ENCODE measurements at regions not wholly inside any gene's neighbourhood (a gene's known extent, or its start where the extent isn't known, plus 50 kb on each side); places are given as distances from the start of the nearest gene placed in this dataset.

- no peaks in the 10 kb centered on the region for H3K79me1 ChIP-seq (ENCODE audit: insufficient read depth, low read depth, low read length, poor library complexity, severe bottlenecking)
- Mint-ChIP-seq H3K36me3 (ENCODE audit: insufficient read depth in 1 of 3, low read depth in 3 of 3) (peaks cover 4 to 10% (median 9%) of the 10 kb centered on the region in 3 experiments; a peak in 4 of 7 replicates), H3K27ac (no peak overlapping the region), H3K4me3 (no peak overlapping the region), H3K4me1 (no peaks in the 10 kb centered on the region), H3K27me3 (ENCODE audit: low read depth) (no peaks in the 10 kb centered on the region; the same call in 1 of the 2 replicates), H3K9me3 (peaks cover 15% of the 10 kb centered on the region in 2 experiments; a peak in 4 of 5 replicates)
- no peak overlapping the region for H3K9ac ChIP-seq (ENCODE audit: extremely low read depth, insufficient read length, low read length)
- WGBS (ENCODE audit: extremely low coverage, insufficient read length, low lambda C conversion rate) = no CpG with 5 or more reads among the region's 2 CpGs
- H3K27me3 ChIP-seq (ENCODE audit: insufficient read depth, low read length) = no peaks in the 10 kb centered on the region
- no peak overlapping the region for H3T11ph ChIP-seq (ENCODE audit: low read length)
- H3K79me2 ChIP-seq (ENCODE audit: insufficient read depth, low read length) = no peaks in the 10 kb centered on the region
- H2BK12ac ChIP-seq (ENCODE audit: insufficient read length, low read depth, low read length) = no peak overlapping the region
- H4K91ac ChIP-seq (ENCODE audit: insufficient read length, low read depth, low read length) = no peak overlapping the region
- H2AFZ ChIP-seq (ENCODE audit: low read length) = no peak overlapping the region
- no peak overlapping the region for H2AK5ac ChIP-seq (ENCODE audit: insufficient read length, low read length)
- H3K23me2 ChIP-seq (ENCODE audit: insufficient read length, low read depth, low read length, poor library complexity, severe bottlenecking) = no peaks in the 10 kb centered on the region
- H2BK20ac ChIP-seq (ENCODE audit: low read depth, low read length, poor library complexity, severe bottlenecking) = no peak overlapping the region
- no peak overlapping the region for H3K27ac ChIP-seq (ENCODE audit: insufficient read length, low read depth, low read length)
- no peak for DNase-seq
- H3K4ac ChIP-seq (ENCODE audit: low read depth, low read length) = no peak overlapping the region
- no peak overlapping the region for H3K56ac ChIP-seq (ENCODE audit: insufficient read length, low read depth, low read length)
- TF ChIP-seq CTCF (conservative IDR thresholded peaks at IDR 0.05) = no peak
- no peak overlapping the region for H2BK5ac ChIP-seq (ENCODE audit: insufficient read length, low read length)
- H3K9me3 ChIP-seq (ENCODE audit: control insufficient read depth, low read depth, low read length) = peaks cover 5% of the 10 kb centered on the region
- no peak overlapping the region for H3K18ac ChIP-seq (ENCODE audit: insufficient read length, low read depth, low read length)
- H4K20me1 ChIP-seq (ENCODE audit: control insufficient read depth, insufficient read depth, insufficient read length) = no peaks in the 10 kb centered on the region
- no peak overlapping the region for H3K4me2 ChIP-seq (ENCODE audit: insufficient read depth, insufficient read length, low read length)
- H3K23ac ChIP-seq (ENCODE audit: insufficient read length, low read depth, low read length) = no peak overlapping the region
- no peak overlapping the region for H2BK15ac ChIP-seq (ENCODE audit: low read depth, low read length)
- no peak overlapping the region for H2BK120ac ChIP-seq (ENCODE audit: low read depth, low read length, poor library complexity, severe bottlenecking)
- no peak overlapping the region for H3K14ac ChIP-seq (ENCODE audit: insufficient read depth, low read length)
- no peaks in the 10 kb centered on the region for H3K4me1 ChIP-seq (ENCODE audit: insufficient read depth, low read length)
- H4K5ac ChIP-seq (ENCODE audit: insufficient read length, low read depth, low read length) = no peak overlapping the region
- no peak overlapping the region for H4K8ac ChIP-seq (replicated peaks; ENCODE audit: insufficient read length, low read depth, low read length)
Observed at GRCh38 chr13:31957772-31958171, 73.8 kb upstream of the FRY start.
